ENCODE measurements at regions not wholly inside any gene's neighbourhood (a gene's known extent, or its start where the extent isn't known, plus 50 kb on each side); places are given as distances from the start of the nearest gene placed in this dataset.

- TF ChIP-seq EZH2 (IDR thresholded peaks at IDR 0.05; ENCODE audit: insufficient read depth, poor library complexity, severe bottlenecking) (no peak), EZH2phosphoT487 (IDR thresholded peaks at IDR 0.05; ENCODE audit: insufficient read depth, low read depth) (no peak)
These were observed 82.4 kb downstream of the RTP5 start for GRCh38 chr2:241951920-241952319.

All from GM23248 (cell line).